HG03108 (cell line): ENCODE measurements at regions not wholly inside any gene's neighbourhood (a gene's known extent, or its start where the extent isn't known, plus 50 kb on each side); places are given as distances from the start of the nearest gene placed in this dataset.
"Not testable (repeated sequence)": the region's sequence is repeated elsewhere in the genome, so short reads cannot be mapped to it uniquely, and the experiment has no call there.

Experiments used
- ATAC-seq: cut with Tn5 transposase; IDR thresholded peaks from one replicate; pipeline ENCODE4 v1.9.1; 2021; ENCODE audit warnings: moderate library complexity; ENCODE audit not compliant: unreplicated experiment

DNA sequence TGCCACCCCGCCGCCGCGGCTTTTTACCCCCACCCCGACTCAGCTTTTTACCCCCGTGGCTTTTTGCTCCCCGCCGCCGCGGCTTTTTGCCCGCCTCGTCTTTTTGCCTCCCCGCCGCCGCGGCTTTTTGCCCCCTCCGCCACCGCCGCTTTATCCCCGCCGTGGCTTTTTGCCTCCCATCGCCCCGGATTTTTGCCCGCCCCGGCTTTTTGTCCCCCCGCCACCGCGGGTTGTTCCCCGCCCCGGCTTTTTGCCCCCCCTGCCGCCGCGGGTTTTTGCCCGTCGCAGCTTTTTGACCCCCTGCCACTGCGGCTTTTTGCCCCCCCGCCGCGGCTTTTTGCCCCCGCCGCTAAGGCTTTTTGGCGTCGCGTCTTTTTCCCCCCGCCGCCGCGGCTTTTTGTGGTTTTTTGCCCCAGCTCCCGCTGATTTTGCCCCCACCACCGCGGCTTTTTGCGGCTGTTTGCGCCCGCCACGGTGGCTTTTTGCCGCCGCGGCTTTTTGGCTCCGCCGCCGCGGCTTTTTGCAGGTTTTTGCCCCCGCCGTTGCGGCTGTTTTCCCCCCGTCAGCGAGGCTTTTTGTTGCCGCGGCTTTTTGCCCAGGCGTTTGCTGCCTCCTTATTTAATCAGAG lies 597.2 kb downstream of the GOLGA6L6 start:
- no peak for ATAC-seq

DNA sequence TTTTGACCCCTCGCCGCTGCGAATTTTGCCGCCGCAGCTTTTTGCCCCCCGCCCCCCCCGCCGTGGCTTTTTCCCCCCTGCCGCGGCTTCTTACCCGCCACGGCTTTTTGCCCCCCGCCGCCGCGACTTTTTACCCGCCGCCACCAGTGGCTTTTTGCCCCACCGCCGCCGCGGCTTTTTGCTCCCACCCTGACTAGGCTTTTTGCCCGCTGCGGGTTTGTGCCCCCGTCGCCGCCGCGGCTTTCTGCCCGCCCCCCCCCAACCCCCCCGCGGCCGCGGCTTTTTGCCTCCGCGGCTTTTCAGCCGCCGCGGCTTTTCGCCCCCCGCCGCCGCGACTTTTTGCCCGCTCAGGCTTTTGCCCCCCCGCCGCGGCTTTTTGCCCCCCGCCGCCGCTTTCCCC lies 598.1 kb downstream of the GOLGA6L6 start:
- no peak for ATAC-seq

DNA sequence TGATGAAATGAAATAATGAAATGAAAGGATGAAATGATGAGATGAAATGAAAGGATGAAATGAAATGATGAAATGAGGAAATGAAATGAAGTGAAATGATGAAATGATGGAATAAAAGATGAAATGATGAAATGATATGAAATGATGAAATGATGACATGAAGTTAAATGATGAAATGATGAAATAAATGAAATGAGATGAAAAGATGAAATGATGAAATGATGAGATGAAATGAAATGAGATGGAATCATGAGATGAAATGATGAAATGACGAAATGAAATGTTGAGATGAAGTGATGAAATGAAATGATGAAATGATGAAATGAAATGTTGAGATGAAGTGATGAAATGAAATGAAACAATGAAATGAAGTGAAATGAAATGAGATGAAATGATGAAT lies 638.3 kb downstream of the GOLGA6L6 start:
- not testable (repeated sequence) for ATAC-seq

- not testable (repeated sequence) for ATAC-seq
These were observed 639.2 kb downstream of the GOLGA6L6 start for GRCh38 chr15:19902388-19902787.

GRCh38 chr15:19901414-19901813 lies 640.2 kb downstream of the GOLGA6L6 start:
- not testable (repeated sequence) for ATAC-seq

DNA sequence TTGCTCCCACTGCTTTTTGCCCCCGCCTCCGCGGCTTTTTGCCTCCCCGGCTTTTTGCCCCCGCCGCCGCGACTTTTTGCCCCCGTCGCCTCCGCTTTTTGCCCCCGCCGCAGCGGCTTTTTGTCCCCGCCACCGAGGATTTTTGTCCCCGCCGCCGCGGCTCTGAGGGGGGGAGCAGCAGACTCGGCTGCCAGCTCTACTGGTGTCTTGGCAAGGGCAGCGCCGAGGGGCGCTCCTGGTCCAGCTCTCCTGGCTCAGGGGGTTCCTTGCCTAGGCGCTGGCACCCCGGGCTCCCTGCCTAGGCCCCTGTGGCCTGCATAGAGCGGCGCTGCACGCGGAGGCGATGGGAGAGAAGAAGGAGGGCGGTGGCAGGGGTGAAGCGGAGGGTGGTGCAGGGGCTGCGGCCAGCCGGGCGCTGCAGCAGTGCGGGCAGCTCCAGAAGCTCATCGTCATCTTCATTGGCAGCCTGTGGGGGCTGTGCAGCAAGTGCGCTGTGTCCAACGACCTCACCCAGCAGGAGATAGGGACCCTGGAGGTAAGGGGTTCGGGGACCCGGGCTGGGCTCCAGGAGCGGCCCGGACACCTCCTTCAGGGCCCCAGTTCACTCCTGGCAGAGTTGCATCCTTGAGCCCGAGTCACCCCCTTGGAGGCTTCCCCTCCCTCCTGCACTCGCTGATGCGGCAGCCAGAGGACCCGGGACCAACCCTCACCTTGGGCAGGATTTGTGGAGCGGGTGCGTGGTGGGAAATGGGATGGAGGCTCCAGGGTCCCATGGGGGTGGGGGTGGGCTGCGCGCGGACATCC lies 642.4 kb downstream of the GOLGA6L6 start:
- no peak for ATAC-seq

- not testable (repeated sequence) for ATAC-seq
These were observed 652.8 kb downstream of the GOLGA6L6 start for GRCh38 chr15:19888811-19889210.

DNA sequence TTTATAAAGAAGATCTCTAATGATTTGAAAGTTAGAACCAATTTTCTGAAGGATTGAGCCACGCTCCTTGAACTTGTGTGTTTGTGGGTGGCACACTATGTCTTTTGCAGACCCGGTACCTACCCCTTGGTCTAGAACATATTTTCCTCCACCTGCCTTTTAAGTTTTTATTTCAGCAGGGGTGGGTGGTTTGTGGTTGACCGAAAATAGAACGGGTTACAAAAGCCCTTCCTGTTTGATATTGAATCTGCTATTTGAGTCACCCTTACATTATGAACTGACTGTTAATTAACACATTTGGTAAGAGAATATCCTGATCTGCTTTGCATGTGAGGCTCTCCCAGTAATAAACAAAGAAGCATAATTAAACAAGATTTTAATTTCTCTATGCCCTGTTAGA lies 697.5 kb downstream of the GOLGA6L6 start:
- not testable (repeated sequence) for ATAC-seq
